K562 (cell line): ENCODE measurements at regions not wholly inside any gene's neighbourhood (a gene's known extent, or its start where the extent isn't known, plus 50 kb on each side); places are given as distances from the start of the nearest gene placed in this dataset.

Source experiments
- ESRRB ChIP-seq: fragments of 250-450 bp; sonication (Bioruptor Pico); IDR thresholded peaks from 2 replicates; pipeline ENCODE4 v1.5.0; 2020; ENCODE audit warnings: mild to moderate bottlenecking, moderate library complexity, borderline replicate concordance
- MCM2 ChIP-seq: fragments of 450-650 bp; IDR thresholded peaks from 2 replicates; pipeline ENCODE4 v1.6.1; 2017; ENCODE audit warnings: low read depth, mild to moderate bottlenecking
- MECOM ChIP-seq: fragments of 250-450 bp; sonication (Bioruptor Pico); IDR thresholded peaks from 2 replicates; pipeline ENCODE4 v1.8.0; 2022; ENCODE audit warnings: inconsistent platforms
- NFRKB ChIP-seq: fragments of 450-650 bp; IDR thresholded peaks from 2 replicates; pipeline ENCODE4 v1.6.1; 2016; ENCODE audit warnings: low read depth
- SAFB2 ChIP-seq: fragments of 200-400 bp; formaldehyde crosslinking; IDR thresholded peaks from 2 replicates; pipeline ENCODE4 v1.6.1; 2018; ENCODE audit warnings: borderline replicate concordance, low read length, low read depth, moderate library complexity; ENCODE audit not compliant: severe bottlenecking
- TCFL5 ChIP-seq: fragments of 250-450 bp; sonication (Bioruptor Pico); conservative IDR thresholded peaks from 2 replicates; pipeline ENCODE4 v1.6.1; 2021; ENCODE audit warnings: mild to moderate bottlenecking, moderate library complexity, matching md5 sums
- TOE1 ChIP-seq, 2 experiments: fragments of 450-650 bp in 1 of 2; sonication (generic) in 1 of 2; formaldehyde crosslinking in 1 of 2; IDR thresholded peaks; 2 replicates each; pipeline versions ENCODE4 v1.7.1 to v1.8.0; 2016 to 2022; ENCODE audit warnings: borderline replicate concordance in 2 of 2, mild to moderate bottlenecking in 2 of 2, antibody characterized with exemption in 1 of 2, inconsistent platforms in 1 of 2, low read depth in 1 of 2, missing genetic modification reagents in 1 of 2, moderate library complexity in 1 of 2
- ZNF143 ChIP-seq: sonication (generic); formaldehyde crosslinking; IDR thresholded peaks from 2 replicates; pipeline ENCODE4 v1.9.0; 2022; ENCODE audit warnings: mild to moderate bottlenecking, missing genetic modification reagents
- ZNF23 ChIP-seq: fragments of 250-450 bp; sonication (Bioruptor Pico); IDR thresholded peaks from 2 replicates; pipeline ENCODE4 v1.4.0; 2020; ENCODE audit warnings: mild to moderate bottlenecking
- ZNF696 ChIP-seq: fragments of 250-450 bp; sonication (Bioruptor Pico); conservative IDR thresholded peaks from 2 replicates; pipeline ENCODE4 v1.4.0; 2020; ENCODE audit warnings: mild to moderate bottlenecking, moderate library complexity
- ZNF75A ChIP-seq: fragments of 450-650 bp; formaldehyde crosslinking; IDR thresholded peaks from 2 replicates; pipeline ENCODE4 v1.4.0; 2020; ENCODE audit warnings: mild to moderate bottlenecking
- TF ChIP-seq, protein P1 (sequence below): fragments of 250-450 bp; sonication (Bioruptor Pico); IDR thresholded peaks from 2 replicates; pipeline ENCODE4 v1.4.0; 2020
- TF ChIP-seq, protein P2 (sequence below): fragments of 250-450 bp; sonication (Bioruptor Pico); IDR thresholded peaks from 2 replicates; pipeline ENCODE4 v1.8.0; 2021; ENCODE audit warnings: moderate library complexity, mild to moderate bottlenecking, inconsistent platforms
- TF ChIP-seq, protein P3 (sequence below), 3 experiments: IDR thresholded peaks in 2 of 3; conservative IDR thresholded peaks in 1 of 3; 2 replicates each; pipeline ENCODE4 v1.5.1; 2011 to 2012; ENCODE audit warnings: low read length in 3 of 3, mild to moderate bottlenecking in 3 of 3, control low read depth in 2 of 3, improper control_type of control experiment in 1 of 3, inconsistent platforms in 1 of 3, low read depth in 1 of 3, mixed read lengths in 1 of 3, moderate library complexity in 1 of 3; ENCODE audit not compliant: insufficient read depth in 2 of 3

DNA sequence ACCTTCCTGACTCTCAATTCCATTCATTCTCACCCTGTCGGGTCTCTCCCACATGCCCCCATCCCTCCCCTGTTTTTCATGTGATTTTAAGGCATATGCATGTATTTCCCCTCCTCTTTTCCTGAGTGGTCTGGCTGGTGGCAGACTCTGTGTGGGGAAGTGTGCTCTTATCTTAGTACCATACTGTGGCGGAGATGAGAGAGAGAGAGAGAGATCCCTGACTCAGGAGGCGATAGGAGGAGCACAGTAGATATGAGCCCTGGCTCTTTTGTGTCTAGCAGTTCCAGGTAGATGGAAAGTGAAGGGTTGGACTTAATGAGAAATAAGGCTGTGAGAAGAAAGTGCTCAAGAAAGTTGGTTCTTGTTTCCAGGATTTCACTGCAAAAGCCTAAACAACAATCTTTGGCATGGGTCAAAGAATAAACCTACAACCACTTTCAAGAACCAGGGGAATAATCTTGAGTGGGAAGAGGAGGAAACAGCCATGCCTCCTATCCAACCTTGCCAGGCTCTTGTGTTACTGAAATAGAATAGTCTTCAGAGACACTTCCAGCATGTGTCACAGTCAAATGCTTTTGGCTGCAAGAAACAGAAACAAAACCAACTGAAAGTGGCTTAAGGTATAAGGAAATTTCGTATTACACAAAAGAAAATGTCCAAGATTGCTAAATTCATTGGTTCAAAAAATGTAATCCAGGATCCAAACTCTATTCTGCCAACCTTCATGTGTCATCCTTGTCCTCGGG is 123.8 kb upstream of the MYLIP start (continued):
- TF ChIP-seq, protein P1, sequence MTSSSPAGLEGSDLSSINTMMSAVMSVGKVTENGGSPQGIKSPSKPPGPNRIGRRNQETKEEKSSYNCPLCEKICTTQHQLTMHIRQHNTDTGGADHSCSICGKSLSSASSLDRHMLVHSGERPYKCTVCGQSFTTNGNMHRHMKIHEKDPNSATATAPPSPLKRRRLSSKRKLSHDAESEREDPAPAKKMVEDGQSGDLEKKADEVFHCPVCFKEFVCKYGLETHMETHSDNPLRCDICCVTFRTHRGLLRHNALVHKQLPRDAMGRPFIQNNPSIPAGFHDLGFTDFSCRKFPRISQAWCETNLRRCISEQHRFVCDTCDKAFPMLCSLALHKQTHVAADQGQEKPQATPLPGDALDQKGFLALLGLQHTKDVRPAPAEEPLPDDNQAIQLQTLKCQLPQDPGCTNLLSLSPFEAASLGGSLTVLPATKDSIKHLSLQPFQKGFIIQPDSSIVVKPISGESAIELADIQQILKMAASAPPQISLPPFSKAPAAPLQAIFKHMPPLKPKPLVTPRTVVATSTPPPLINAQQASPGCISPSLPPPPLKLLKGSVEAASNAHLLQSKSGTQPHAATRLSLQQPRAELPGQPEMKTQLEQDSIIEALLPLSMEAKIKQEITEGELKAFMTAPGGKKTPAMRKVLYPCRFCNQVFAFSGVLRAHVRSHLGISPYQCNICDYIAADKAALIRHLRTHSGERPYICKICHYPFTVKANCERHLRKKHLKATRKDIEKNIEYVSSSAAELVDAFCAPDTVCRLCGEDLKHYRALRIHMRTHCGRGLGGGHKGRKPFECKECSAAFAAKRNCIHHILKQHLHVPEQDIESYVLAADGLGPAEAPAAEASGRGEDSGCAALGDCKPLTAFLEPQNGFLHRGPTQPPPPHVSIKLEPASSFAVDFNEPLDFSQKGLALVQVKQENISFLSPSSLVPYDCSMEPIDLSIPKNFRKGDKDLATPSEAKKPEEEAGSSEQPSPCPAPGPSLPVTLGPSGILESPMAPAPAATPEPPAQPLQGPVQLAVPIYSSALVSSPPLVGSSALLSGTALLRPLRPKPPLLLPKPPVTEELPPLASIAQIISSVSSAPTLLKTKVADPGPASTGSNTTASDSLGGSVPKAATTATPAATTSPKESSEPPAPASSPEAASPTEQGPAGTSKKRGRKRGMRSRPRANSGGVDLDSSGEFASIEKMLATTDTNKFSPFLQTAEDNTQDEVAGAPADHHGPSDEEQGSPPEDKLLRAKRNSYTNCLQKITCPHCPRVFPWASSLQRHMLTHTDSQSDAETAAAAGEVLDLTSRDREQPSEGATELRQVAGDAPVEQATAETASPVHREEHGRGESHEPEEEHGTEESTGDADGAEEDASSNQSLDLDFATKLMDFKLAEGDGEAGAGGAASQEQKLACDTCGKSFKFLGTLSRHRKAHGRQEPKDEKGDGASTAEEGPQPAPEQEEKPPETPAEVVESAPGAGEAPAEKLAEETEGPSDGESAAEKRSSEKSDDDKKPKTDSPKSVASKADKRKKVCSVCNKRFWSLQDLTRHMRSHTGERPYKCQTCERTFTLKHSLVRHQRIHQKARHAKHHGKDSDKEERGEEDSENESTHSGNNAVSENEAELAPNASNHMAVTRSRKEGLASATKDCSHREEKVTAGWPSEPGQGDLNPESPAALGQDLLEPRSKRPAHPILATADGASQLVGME (CRISPR knock-in tag), result 0 out of 2 replicates have a peak, but pooled peaks have one; percentile 24
- TF ChIP-seq MECOM (peak; percentile 92), ZNF143 (CRISPR knock-in tag) (no peak), MCM2 (no peak), TCFL5 (CRISPR knock-in tag) (no peak), ESRRB (no peak), SAFB2 (no peak), NFRKB (peak; percentile 85; the same call in 1 of the 2 replicates), ZNF75A (CRISPR knock-in tag) (no peak), ZNF23 (CRISPR knock-in tag) (no peak), ZNF696 (CRISPR knock-in tag) (no peak), TOE1 (IDR thresholded peaks at IDR 0.05; ENCODE audit: borderline replicate concordance) (peak; percentile 31; the same call in 1 of the 2 replicates), TOE1 (CRISPR knock-in tag; IDR thresholded peaks at IDR 0.05; ENCODE audit: borderline replicate concordance, low read depth) (no peak)
- TF ChIP-seq, protein P2, sequence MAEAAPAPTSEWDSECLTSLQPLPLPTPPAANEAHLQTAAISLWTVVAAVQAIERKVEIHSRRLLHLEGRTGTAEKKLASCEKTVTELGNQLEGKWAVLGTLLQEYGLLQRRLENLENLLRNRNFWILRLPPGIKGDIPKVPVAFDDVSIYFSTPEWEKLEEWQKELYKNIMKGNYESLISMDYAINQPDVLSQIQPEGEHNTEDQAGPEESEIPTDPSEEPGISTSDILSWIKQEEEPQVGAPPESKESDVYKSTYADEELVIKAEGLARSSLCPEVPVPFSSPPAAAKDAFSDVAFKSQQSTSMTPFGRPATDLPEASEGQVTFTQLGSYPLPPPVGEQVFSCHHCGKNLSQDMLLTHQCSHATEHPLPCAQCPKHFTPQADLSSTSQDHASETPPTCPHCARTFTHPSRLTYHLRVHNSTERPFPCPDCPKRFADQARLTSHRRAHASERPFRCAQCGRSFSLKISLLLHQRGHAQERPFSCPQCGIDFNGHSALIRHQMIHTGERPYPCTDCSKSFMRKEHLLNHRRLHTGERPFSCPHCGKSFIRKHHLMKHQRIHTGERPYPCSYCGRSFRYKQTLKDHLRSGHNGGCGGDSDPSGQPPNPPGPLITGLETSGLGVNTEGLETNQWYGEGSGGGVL, result no peak
- TF ChIP-seq, protein P3, sequence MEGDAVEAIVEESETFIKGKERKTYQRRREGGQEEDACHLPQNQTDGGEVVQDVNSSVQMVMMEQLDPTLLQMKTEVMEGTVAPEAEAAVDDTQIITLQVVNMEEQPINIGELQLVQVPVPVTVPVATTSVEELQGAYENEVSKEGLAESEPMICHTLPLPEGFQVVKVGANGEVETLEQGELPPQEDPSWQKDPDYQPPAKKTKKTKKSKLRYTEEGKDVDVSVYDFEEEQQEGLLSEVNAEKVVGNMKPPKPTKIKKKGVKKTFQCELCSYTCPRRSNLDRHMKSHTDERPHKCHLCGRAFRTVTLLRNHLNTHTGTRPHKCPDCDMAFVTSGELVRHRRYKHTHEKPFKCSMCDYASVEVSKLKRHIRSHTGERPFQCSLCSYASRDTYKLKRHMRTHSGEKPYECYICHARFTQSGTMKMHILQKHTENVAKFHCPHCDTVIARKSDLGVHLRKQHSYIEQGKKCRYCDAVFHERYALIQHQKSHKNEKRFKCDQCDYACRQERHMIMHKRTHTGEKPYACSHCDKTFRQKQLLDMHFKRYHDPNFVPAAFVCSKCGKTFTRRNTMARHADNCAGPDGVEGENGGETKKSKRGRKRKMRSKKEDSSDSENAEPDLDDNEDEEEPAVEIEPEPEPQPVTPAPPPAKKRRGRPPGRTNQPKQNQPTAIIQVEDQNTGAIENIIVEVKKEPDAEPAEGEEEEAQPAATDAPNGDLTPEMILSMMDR (IDR thresholded peaks at IDR 0.05 in 2 of 3, conservative IDR thresholded peaks at IDR 0.05 in 1 of 3; ENCODE audit: insufficient read depth in 2 of 3, low read depth in 1 of 3, low read length in 3 of 3), result no peak
